Caco-2 (cell line): ENCODE measurements at regions not wholly inside any gene's neighbourhood (a gene's known extent, or its start where the extent isn't known, plus 50 kb on each side); places are given as distances from the start of the nearest gene placed in this dataset.
"Not testable (repeated sequence)": the region's sequence is repeated elsewhere in the genome, so short reads cannot be mapped to it uniquely, and the experiment has no call there.

Source experiments
- BruUV-seq: library from RNA; stranded (reverse); fragments of 400-500 nt; replicated peaks from 2 replicates; lab custom pipeline; 2021; lab: Mats Ljungman, UMichigan
- CTCF ChIA-PET: fragments of 300-600 bp; sonication (Branson Sonifier 250); formaldehyde crosslinking; loops from one replicate; lab custom pipeline; 2022; ENCODE audit warnings: antibody characterized with exemption; lab: Charles Lee
- POLR2A ChIA-PET: fragments of 300-600 bp; sonication (Branson Sonifier 250); formaldehyde crosslinking; loops from one replicate; lab custom pipeline; 2022; ENCODE audit warnings: antibody characterized with exemption; lab: Charles Lee
- DNase-seq, 2 experiments: peaks; one replicate each; pipeline versions ENCODE4 v3.0.0 to v3.0.0-alpha.2; 2020 to 2022
- H3K27me3 ChIP-seq: replicated peaks from 2 replicates; pipeline ENCODE4 v1.6.0; 2011; ENCODE audit warnings: low read length; ENCODE audit not compliant: control insufficient read depth, insufficient read depth
- H3K36me3 ChIP-seq: 2 replicates; pipeline ENCODE4 v1.5.1; 2011; ENCODE audit warnings: low read length; ENCODE audit not compliant: control insufficient read depth, insufficient read depth
- H3K4me1 ChIP-seq: fragments of 250-450 bp; sonication (Bioruptor Pico); 2 replicates; pipeline ENCODE4 v1.5.1; 2020; ENCODE audit warnings: mild to moderate bottlenecking
- H3K4me3 ChIP-seq: 2 replicates; pipeline ENCODE4 v1.5.1; 2011; ENCODE audit warnings: low read depth, mild to moderate bottlenecking, control low read depth, low read length
- H3K9me3 ChIP-seq: fragments of 250-450 bp; sonication (Bioruptor Pico); 2 replicates; pipeline ENCODE4 v1.5.1; 2020; ENCODE audit warnings: mild to moderate bottlenecking, moderate library complexity
- H3K27ac Mint-ChIP-seq: one replicate; pipeline ENCODE4 v1.8.0; 2022; ENCODE audit warnings: mixed read lengths; ENCODE audit not compliant: unreplicated experiment
- H3K27me3 Mint-ChIP-seq: one replicate; pipeline ENCODE4 v1.8.0; 2022; ENCODE audit warnings: mixed read lengths; ENCODE audit not compliant: insufficient read depth, unreplicated experiment
- H3K36me3 Mint-ChIP-seq: one replicate; pipeline ENCODE4 v1.8.0; 2022; ENCODE audit warnings: mild to moderate bottlenecking, mixed read lengths; ENCODE audit not compliant: insufficient read depth, unreplicated experiment
- H3K4me1 Mint-ChIP-seq: one replicate; pipeline ENCODE4 v1.8.0; 2022; ENCODE audit warnings: low read depth, mixed read lengths; ENCODE audit not compliant: unreplicated experiment
- H3K4me3 Mint-ChIP-seq: one replicate; pipeline ENCODE4 v1.8.0; 2022; ENCODE audit warnings: mild to moderate bottlenecking, moderate library complexity, mixed read lengths; ENCODE audit not compliant: unreplicated experiment
- H3K9me3 Mint-ChIP-seq: one replicate; pipeline ENCODE4 v1.8.0; 2022; ENCODE audit warnings: mixed read lengths; ENCODE audit not compliant: unreplicated experiment
- intact Hi-C: fragments of 100-400 bp; cut with micrococcal nuclease; formaldehyde crosslinking; loops from one replicate; pipeline ENCODE4 v1.10.0; 2022; ENCODE audit not compliant: unreplicated experiment
- TF ChIP-seq, protein P1 (sequence below), 2 experiments: fragments of 200-600 bp in 1 of 2; IDR thresholded peaks; 1 replicate in 1 of 2; 2 replicates in 1 of 2; pipeline versions ENCODE4 v1.5.1 to v1.8.0; 2011 to 2022; ENCODE audit warnings: antibody characterized with exemption in 1 of 2, control low read depth in 1 of 2, inconsistent platforms in 1 of 2, low read depth in 1 of 2, low read length in 1 of 2, mild to moderate bottlenecking in 1 of 2, moderate library complexity in 1 of 2; ENCODE audit not compliant: insufficient read depth in 1 of 2, severe bottlenecking in 1 of 2, unreplicated experiment in 1 of 2

DNA sequence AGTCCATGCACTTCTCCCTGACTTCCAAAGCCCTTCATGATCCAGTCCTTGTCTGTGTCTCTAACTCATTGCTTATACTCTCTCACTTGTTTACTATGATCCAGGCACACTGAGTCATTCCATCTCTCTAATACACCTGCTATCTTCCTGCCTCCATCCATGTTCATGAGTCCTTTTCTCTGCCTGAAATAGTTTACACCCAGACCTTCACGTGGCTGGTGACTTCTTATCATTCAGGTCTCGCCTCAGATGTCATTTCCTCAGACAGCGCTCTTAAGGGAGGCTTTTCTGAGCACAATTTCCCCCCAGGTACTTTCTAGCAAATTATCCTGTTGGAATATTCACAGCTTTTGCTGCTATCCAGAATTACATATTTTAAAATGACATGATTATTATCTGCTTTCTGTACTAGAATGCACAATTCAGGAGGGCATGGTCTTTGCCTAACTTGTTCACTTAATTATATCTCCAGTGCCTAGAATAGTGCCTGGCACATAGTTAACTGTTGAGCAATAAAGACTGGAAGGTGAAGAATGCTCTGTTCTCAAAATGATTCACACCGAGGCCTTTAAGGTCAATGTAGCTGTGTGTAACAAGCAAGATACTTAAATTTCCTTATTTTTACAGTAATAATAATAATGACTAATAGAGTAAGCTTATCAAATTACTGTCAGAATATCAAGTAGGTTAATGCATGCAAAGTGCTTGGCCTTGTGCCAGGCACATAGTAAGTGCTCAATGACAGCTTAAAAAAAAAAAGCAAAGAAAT is 183.7 kb upstream of the SPRY2 start:
- Histone ChIP-seq H3K36me3 (no peaks in the 10 kb centered on the region), H3K4me1 (no peaks in the 10 kb centered on the region), H3K27me3 (no peaks in the 10 kb centered on the region), H3K9me3 (no peaks in the 10 kb centered on the region), H3K4me3 (no peak overlapping the region)
- BruUV-seq: no TSS peak
- Mint-ChIP-seq H3K4me1 (no peaks in the 10 kb centered on the region), H3K4me3 (no peak overlapping the region), H3K27me3 (peaks cover 3% of the 10 kb centered on the region), H3K9me3 (no peaks in the 10 kb centered on the region), H3K36me3 (no peaks in the 10 kb centered on the region), H3K27ac (no peak overlapping the region)
- intact Hi-C loops: no loop called here
- DNase-seq: no peak
- POLR2A ChIA-PET: no interaction called here
- TF ChIP-seq, protein P1, sequence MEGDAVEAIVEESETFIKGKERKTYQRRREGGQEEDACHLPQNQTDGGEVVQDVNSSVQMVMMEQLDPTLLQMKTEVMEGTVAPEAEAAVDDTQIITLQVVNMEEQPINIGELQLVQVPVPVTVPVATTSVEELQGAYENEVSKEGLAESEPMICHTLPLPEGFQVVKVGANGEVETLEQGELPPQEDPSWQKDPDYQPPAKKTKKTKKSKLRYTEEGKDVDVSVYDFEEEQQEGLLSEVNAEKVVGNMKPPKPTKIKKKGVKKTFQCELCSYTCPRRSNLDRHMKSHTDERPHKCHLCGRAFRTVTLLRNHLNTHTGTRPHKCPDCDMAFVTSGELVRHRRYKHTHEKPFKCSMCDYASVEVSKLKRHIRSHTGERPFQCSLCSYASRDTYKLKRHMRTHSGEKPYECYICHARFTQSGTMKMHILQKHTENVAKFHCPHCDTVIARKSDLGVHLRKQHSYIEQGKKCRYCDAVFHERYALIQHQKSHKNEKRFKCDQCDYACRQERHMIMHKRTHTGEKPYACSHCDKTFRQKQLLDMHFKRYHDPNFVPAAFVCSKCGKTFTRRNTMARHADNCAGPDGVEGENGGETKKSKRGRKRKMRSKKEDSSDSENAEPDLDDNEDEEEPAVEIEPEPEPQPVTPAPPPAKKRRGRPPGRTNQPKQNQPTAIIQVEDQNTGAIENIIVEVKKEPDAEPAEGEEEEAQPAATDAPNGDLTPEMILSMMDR (IDR thresholded peaks at IDR 0.05; ENCODE audit: insufficient read depth in 1 of 2, low read depth in 1 of 2, low read length in 1 of 2, severe bottlenecking in 1 of 2, unreplicated experiment in 1 of 2): no peak
- CTCF ChIA-PET: no interaction called here

DNA sequence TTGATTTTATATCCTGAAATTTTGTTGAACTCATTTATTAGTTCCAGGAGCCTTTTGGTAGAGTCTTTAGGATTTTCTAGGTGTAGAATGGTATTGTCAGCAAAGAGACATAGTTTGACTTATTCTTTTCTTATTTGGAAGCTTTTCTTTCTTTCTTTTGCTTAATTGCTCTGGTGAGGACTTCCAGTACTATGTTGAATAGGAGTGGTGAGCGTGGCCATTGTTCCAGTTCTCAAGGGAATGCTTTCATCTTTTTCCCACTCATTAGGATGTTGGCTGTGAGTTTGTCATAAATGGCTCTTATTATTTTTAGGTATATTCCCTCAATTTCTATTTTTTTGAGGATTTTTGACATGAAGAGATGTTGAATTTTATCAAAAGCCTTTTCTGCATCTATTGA is 182.2 kb upstream of the SPRY2 start:
- H3K27me3 ChIP-seq: no peaks in the 10 kb centered on the region
- TF ChIP-seq, protein P1 (IDR thresholded peaks at IDR 0.05; ENCODE audit: insufficient read depth in 1 of 2, low read depth in 1 of 2, low read length in 1 of 2, severe bottlenecking in 1 of 2, unreplicated experiment in 1 of 2): no peak
- BruUV-seq: no TSS peak
- no peak overlapping the region for H3K4me3 ChIP-seq
- no peaks in the 10 kb centered on the region for H3K4me1 ChIP-seq
- H3K27me3 Mint-ChIP-seq: peaks cover 9% of the 10 kb centered on the region
- ChIA-PET POLR2A (no interaction called here), CTCF (no interaction called here)
- no peak for DNase-seq
- no peak overlapping the region for H3K4me3 Mint-ChIP-seq
- no peaks in the 10 kb centered on the region for H3K9me3 ChIP-seq
- H3K27ac Mint-ChIP-seq: no peak overlapping the region
- H3K9me3 Mint-ChIP-seq: no peaks in the 10 kb centered on the region
- H3K4me1 Mint-ChIP-seq: no peaks in the 10 kb centered on the region
- intact Hi-C loops: no loop called here
- no peaks in the 10 kb centered on the region for H3K36me3 Mint-ChIP-seq
- no peaks in the 10 kb centered on the region for H3K36me3 ChIP-seq

DNA sequence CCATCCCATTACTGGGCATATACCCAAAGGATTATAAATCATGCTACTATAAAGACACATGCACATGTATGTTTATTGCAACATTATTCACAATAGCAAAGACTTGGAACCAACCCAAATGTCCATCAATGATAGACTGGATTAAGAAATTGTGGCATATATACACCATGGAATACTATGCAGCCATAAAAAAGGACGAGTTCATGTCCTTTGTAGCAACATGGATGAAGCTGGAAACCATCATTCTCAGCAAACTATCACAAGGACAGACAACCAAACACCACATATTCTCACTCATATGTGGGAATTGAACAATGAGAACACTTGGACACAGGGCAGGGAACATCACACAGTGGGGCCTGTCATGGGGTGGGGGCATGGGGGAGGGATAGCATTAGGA is 181.5 kb upstream of the SPRY2 start:
- DNase-seq, H3K4me1 ChIP-seq, H3K4me1 Mint-ChIP-seq, intact Hi-C loops, H3K36me3 Mint-ChIP-seq, H3K9me3 Mint-ChIP-seq, H3K4me3 ChIP-seq, H3K27me3 ChIP-seq, H3K9me3 ChIP-seq, POLR2A ChIA-PET, H3K27ac Mint-ChIP-seq, H3K4me3 Mint-ChIP-seq, BruUV-seq, H3K36me3 ChIP-seq, CTCF ChIA-PET: not testable (repeated sequence)
- H3K27me3 Mint-ChIP-seq: peaks cover 12% of the 10 kb centered on the region
